Upper lobe of left lung (tissue), 6 donors: ENCODE measurements at regions not wholly inside any gene's neighbourhood (a gene's known extent, or its start where the extent isn't known, plus 50 kb on each side); places are given as distances from the start of the nearest gene placed in this dataset.

Experiments
- ATAC-seq, 2 donors: fragments of 200-7000 bp; cut with Tn5 transposase; one replicate each; pipeline ENCODE4 v1.9.1; 2022; ENCODE audit warnings: mild to moderate bottlenecking in 2 of 2, moderate library complexity in 2 of 2; ENCODE audit not compliant: low FRiP score in 2 of 2
- DNase-seq, 2 donors: peaks; one replicate each; pipeline ENCODE4 v3.0.0-alpha.2; 2019 to 2020
- H3K27ac ChIP-seq, 4 donors: fragments of 200-600 bp; sonication (generic); one replicate each; pipeline ENCODE4 v1.5.1; 2016 to 2019
- H3K27me3 ChIP-seq, 4 donors: fragments of 200-600 bp; sonication (generic); one replicate each; pipeline ENCODE4 v1.5.1; 2017 to 2019
- H3K36me3 ChIP-seq, 4 donors: fragments of 200-600 bp; sonication (generic); one replicate each; pipeline ENCODE4 v1.5.1; 2016 to 2019
- H3K4me1 ChIP-seq, 4 donors: fragments of 200-600 bp; sonication (generic); one replicate each; pipeline ENCODE4 v1.5.1; 2018 to 2019
- H3K4me3 ChIP-seq, 4 donors: fragments of 200-600 bp; sonication (generic); one replicate each; pipeline ENCODE4 v1.5.1; 2017 to 2019; ENCODE audit warnings: mild to moderate bottlenecking in 2 of 4, moderate library complexity in 1 of 4
- H3K9me3 ChIP-seq, 4 donors: fragments of 200-600 bp; sonication (generic); one replicate each; pipeline ENCODE4 v1.5.1; 2018 to 2019
- CTCF ChIP-seq, 6 experiments: fragments of 450-650 bp in 4 of 6; fragments of 200-600 bp in 2 of 6; sonication (generic) in 2 of 6; IDR thresholded peaks; one replicate each; pipeline ENCODE4 v1.5.1; 2016 to 2019; ENCODE audit warnings: antibody characterized with exemption in 6 of 6
- EP300 ChIP-seq, 4 donors: sonication (generic); formaldehyde crosslinking; IDR thresholded peaks; one replicate each; pipeline ENCODE4 v1.5.1; 2017; ENCODE audit warnings: antibody characterized with exemption in 4 of 4, control low read depth in 2 of 4
- POLR2A ChIP-seq, 4 donors: fragments of 450-650 bp; IDR thresholded peaks; one replicate each; pipeline ENCODE4 v1.5.1; 2016 to 2017; ENCODE audit warnings: antibody characterized with exemption in 4 of 4, mild to moderate bottlenecking in 2 of 4
- POLR2AphosphoS5 ChIP-seq, 2 donors: sonication (generic); formaldehyde crosslinking; IDR thresholded peaks; one replicate each; pipeline ENCODE4 v1.5.1; 2017; ENCODE audit warnings: antibody characterized with exemption in 2 of 2
- WGBS, 2 donors: methylation state at CpG; one replicate each; pipeline ENCODE4 v1.1.5; 2017 to 2018; 5-methylcytosine and 5-hydroxymethylcytosine counted together
- donor health status: DM: no; HTN: no; CAD: no; lungs with moderate emphysema.
- donor health status: DM: no; HTN: yes; CAD: no; lungs with severe emphysema.

- DNase-seq: no peak
- ATAC-seq: no peak
- Histone ChIP-seq H3K27ac (no peak overlapping the region), H3K4me1 (no peaks in the 10 kb centered on the region), H3K4me3 (no peak overlapping the region), H3K36me3 (no peaks in the 10 kb centered on the region), H3K27me3 (no peaks in the 10 kb centered on the region), H3K9me3 (no peaks in the 10 kb centered on the region)
- no peak for TF ChIP-seq POLR2A (IDR thresholded peaks at IDR 0.05)
- TF ChIP-seq CTCF (IDR thresholded peaks at IDR 0.05): no peak
- TF ChIP-seq EP300 (IDR thresholded peaks at IDR 0.05): no peak
- TF ChIP-seq POLR2AphosphoS5 (IDR thresholded peaks at IDR 0.05): no peak
- 82 to 86% methylated on average over 2 of the region's 2 CpGs for WGBS, 2 donors
These were observed 95.6 kb upstream of the KCTD3 start for GRCh38 chr1:215471463-215471862.

- Histone ChIP-seq H3K36me3 (no peaks in the 10 kb centered on the region), H3K9me3 (peaks cover 0 to 9% (median under 1%) of the 10 kb centered on the region in 4 donors), H3K27me3 (no peaks in the 10 kb centered on the region), H3K27ac (no peak overlapping the region), H3K4me1 (no peaks in the 10 kb centered on the region), H3K4me3 (no peak overlapping the region)
- ATAC-seq (no peak), DNase-seq (no peak)
- TF ChIP-seq POLR2AphosphoS5 (IDR thresholded peaks at IDR 0.05) (no peak), CTCF (IDR thresholded peaks at IDR 0.05) (no peak), EP300 (IDR thresholded peaks at IDR 0.05) (no peak), POLR2A (IDR thresholded peaks at IDR 0.05) (no peak)
These were observed 94.4 kb upstream of the KCTD3 start for GRCh38 chr1:215472723-215473122.

- ATAC-seq (peak in 1 of 2 donors; percentile 52), DNase-seq (no peak)
- no peak overlapping the region for H3K27ac ChIP-seq
- peaks cover 0 to 9% (median 1%) of the 10 kb centered on the region in 4 donors for H3K9me3 ChIP-seq
- no peaks in the 10 kb centered on the region for H3K4me1 ChIP-seq
- 73% methylated on average over 4 of the region's 4 CpGs for WGBS, 2 donors
- TF ChIP-seq POLR2AphosphoS5 (IDR thresholded peaks at IDR 0.05): no peak
- H3K4me3 ChIP-seq: no peak overlapping the region
- H3K27me3 ChIP-seq: no peaks in the 10 kb centered on the region
- no peaks in the 10 kb centered on the region for H3K36me3 ChIP-seq
These were observed 93.2 kb upstream of the KCTD3 start for GRCh38 chr1:215473943-215474342.

- Histone ChIP-seq H3K4me1 (no peaks in the 10 kb centered on the region), H3K36me3 (no peaks in the 10 kb centered on the region), H3K4me3 (no peak overlapping the region), H3K9me3 (peaks cover 0 to 9% (median 1%) of the 10 kb centered on the region in 4 donors), H3K27me3 (no peaks in the 10 kb centered on the region), H3K27ac (no peak overlapping the region)
- no peak for ATAC-seq
- DNase-seq: no peak
- WGBS, 2 donors: 93 to 95% methylated on average over 8 of the region's 8 CpGs
- TF ChIP-seq EP300 (IDR thresholded peaks at IDR 0.05): no peak
- no peak for TF ChIP-seq POLR2AphosphoS5 (IDR thresholded peaks at IDR 0.05)
- no peak for TF ChIP-seq POLR2A (IDR thresholded peaks at IDR 0.05)
- no peak for TF ChIP-seq CTCF (IDR thresholded peaks at IDR 0.05)
These were observed 92.2 kb upstream of the KCTD3 start for GRCh38 chr1:215474940-215475339.

GRCh38 chr1:215475796-215476481 lies 91.2 kb upstream of the KCTD3 start:
- H3K27ac ChIP-seq: no peak overlapping the region
- ATAC-seq: no peak
- no peak for TF ChIP-seq POLR2AphosphoS5 (IDR thresholded peaks at IDR 0.05)
- TF ChIP-seq CTCF (IDR thresholded peaks at IDR 0.05): no peak
- no peak for TF ChIP-seq EP300 (IDR thresholded peaks at IDR 0.05)
- no peak for TF ChIP-seq POLR2A (IDR thresholded peaks at IDR 0.05)
- WGBS, 2 donors: 33 to 40% methylated on average over 1 of the region's 1 CpG
- no peak overlapping the region for H3K4me3 ChIP-seq
- peaks cover 0 to 9% (median 1%) of the 10 kb centered on the region in 4 donors for H3K9me3 ChIP-seq
- DNase-seq: no peak
- H3K4me1 ChIP-seq: no peaks in the 10 kb centered on the region
- H3K36me3 ChIP-seq: no peaks in the 10 kb centered on the region
- H3K27me3 ChIP-seq: no peaks in the 10 kb centered on the region
